ENCODE measurements at regions not wholly inside any gene's neighbourhood (a gene's known extent, or its start where the extent isn't known, plus 50 kb on each side); places are given as distances from the start of the nearest gene placed in this dataset.
A peak's percentile ranks its signal among the peaks of the same experiment; 100 is the strongest.

GRCh38 chr4:158007566-158007965 lies 165.3 kb downstream of the GASK1B start:
- no peak for DNase-seq (ENCODE audit: low read depth)

DNA sequence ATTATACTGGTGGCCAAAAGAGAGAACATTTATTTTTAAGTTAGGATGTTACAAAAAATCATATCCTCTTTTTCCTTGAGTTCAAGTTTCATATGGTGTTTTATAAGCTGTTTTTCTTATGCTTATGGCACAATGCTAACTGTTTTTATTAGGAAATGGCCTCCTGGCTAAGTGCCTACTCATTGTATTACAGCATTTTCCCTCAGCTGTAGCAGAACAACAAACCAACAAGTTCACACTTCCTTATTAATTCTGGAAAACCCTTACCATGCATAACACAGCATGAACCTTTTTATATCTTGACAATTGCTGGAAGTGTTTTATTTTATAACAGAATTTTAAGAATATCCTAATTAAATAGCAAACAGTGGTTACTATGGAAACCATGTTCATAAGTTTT lies 165.8 kb downstream of the GASK1B start:
- DNase-seq (ENCODE audit: low read depth) = no peak

DNA sequence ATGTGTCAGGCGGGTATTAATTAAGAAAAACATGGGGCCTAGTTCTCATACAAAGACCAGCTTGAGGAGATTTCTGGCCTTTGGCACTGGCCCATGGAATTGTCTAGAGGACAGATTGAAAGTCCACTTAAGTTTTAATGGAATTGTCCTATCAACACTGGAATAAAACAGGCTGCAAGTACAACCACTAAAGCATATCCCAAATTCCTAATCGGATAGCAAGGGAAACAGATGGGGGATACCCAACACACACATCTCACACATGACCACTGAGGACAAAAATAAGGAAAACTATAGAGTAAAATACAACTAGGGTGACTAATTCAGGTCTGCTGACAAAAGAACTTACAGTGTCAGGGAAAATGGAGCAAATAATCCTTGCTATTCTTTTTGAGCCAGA lies 167.8 kb downstream of the GASK1B start:
- no peak for DNase-seq (ENCODE audit: low read depth)

- no peak for DNase-seq (ENCODE audit: low read depth)
Observed at GRCh38 chr4:158004101-158004500, 168.7 kb downstream of the GASK1B start.

DNA sequence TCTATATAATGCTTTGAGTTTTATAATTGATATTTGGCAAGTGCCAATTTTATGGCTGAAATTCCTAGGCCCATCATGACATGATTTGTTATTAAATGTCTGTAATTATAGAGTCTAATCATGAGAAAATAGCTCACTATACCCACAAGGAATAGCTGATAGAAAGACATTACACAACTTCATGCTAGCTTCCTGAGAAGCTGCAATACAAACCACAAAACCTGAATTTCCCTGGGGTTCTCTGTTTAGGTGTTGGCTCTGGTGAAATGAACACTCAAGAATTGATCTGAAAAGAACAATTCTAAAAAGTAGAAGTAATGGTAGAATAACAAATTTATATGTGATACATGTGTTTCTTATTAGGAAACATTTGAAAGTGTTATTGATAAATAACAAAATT lies 169.6 kb downstream of the GASK1B start:
- no peak for DNase-seq (ENCODE audit: low read depth)

- DNase-seq (ENCODE audit: low read depth) = no peak
Observed at GRCh38 chr4:158002173-158002572, 170.7 kb downstream of the GASK1B start.

GRCh38 chr4:158001756-158002155 lies 171.1 kb downstream of the GASK1B start:
- DNase-seq (ENCODE audit: low read depth) = no peak

GRCh38 chr4:157999723-158000122 lies 173.1 kb downstream of the GASK1B start:
- no peak for DNase-seq (ENCODE audit: low read depth)

GRCh38 chr4:157997296-157997695 lies 175.5 kb downstream of the GASK1B start:
- no peak for DNase-seq (ENCODE audit: low read depth)

- no peak for DNase-seq (ENCODE audit: low read depth)
Observed at GRCh38 chr4:157996061-157997028, 176.5 kb downstream of the GASK1B start.

GRCh38 chr4:157994863-157995262 lies 178.0 kb downstream of the GASK1B start:
- DNase-seq (ENCODE audit: low read depth) = no peak

DNA sequence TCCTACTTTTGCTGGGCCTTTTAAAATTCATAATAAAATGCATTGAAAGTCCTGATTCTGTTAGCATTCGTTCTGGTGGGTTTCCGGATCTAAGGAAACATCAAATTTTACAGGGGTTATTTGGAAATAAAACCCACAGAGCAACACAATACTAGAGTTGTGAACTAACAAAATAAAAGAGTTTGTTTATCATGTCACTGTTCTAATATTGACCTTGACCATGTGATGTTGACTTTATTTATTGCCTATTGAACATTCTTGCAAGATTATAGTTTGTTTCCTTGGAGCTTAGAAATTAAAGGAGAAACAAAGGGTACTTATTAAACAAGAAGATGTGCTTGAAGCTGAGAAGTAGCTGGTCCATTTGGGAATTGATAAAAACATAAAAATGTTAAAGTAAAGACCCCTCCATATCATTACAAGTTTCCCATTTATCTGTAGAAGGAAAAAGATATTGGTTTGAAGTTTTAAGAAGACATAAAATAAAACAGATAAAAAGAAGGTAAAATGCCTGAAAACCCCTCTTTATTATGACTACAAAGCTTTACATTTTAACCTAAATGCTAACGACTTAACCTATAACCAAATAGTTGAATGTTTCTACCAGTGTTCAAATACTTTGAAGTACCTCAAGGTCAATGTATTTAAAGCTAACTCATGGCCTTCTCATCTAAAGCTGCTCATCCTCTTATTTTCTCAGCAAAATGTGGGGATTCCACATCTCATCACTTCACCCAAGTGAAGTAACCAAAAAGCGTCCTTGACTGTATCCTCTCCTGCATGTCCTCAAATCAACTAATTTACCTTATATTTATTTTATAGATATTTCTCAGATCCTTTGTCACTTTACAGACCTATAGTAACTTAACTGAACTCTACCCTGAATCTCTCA lies 179.6 kb downstream of the GASK1B start:
- DNase-seq (ENCODE audit: low read depth) = no peak

- DNase-seq (ENCODE audit: low read depth) = no peak
Observed at GRCh38 chr4:157992038-157992705, 180.7 kb downstream of the GASK1B start.

DNA sequence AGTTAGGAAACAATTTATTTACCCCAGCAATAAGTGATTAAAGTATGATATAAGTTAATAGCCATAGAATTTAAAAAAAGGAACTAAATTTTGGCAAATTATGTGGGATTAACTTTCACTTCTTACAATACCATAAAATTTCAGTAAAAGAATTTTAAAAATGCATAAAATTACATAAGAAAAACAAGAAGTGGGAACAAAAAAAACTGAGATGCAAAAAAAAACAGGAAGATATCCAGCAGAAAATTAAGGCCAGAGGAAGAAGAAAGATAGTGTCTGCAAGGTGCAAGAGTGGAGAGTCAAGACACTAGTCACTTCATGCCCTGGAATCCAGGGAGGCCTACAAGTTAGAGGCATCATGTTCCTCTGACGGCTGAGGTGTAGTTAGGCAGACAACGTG lies 184.2 kb downstream of the GASK1B start:
- no peak for DNase-seq (ENCODE audit: low read depth)

GRCh38 chr4:157984285-157984911 lies 188.4 kb downstream of the GASK1B start:
- no peak for DNase-seq (ENCODE audit: low read depth)

DNA sequence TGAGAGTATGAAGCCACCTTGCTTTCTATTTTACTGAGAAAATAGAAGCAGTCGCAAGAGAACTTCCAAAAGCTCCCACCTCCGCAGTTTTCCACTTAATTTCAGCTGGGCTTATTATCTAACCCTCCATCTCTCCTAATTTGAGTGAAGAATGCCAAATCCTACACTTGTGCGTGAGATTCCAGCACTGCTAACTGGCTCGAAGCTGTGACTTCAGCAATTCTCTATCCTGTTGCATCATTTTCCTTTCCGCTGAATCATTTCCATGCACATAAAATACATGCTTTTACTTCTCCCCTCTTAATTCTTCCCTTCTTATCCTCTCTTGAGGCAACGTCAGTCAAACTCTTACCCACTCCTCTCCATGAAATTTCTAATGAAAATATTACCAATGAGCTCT lies 189.5 kb downstream of the GASK1B start:
- DNase-seq (ENCODE audit: low read depth) = no peak

DNA sequence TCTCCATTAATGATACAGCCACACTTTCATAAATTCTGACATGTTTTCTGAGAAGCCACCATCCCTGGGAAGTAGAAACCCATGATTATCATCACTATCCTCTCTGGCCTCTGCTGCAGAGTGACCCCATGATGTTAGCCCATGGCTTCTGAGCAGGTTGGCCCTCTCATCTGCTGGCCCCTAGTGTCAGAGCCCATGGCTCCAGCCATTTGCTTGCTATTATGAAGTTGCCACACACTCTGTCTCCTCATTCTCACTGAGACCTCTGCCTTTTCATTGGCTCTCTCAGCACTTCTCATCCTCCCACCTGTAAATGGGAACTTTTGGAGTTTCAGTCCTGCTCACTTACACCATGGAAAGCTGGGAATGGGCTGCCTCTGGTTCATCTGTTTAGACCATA lies 192.7 kb downstream of the GASK1B start:
- no peak for DNase-seq (ENCODE audit: low read depth)

DNA sequence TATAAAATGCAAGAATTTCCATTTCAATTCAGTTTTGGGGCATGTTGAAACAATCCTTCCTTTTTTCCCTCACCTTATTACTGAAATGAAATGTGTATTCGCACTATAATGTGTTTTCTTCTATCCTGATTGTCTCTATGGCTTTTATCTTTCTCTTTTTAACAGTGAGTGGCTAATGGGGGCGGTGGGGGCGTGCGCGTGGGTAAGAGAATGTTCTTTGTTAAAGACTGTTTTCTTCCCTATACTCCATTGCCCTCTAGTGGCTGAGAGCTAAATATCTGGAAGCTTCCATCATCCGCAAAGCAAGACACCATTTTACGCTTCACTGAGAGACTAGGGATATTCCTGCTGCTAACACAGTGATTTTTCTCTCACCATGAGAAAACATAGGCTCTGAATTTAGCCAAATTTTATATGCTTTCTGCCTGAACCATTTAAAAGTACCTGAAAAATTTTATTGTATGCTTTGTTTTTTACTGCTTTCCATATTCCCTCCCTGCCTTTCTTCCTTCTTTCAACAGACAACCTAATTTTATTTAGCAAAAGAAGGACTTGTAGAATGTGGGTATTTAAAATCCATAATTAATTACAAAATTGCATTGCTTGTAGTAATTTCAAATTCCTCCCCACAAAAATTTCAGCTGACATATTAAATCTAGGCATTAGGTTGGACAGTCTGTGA lies 194.0 kb downstream of the GASK1B start:
- peak; percentile 24 for DNase-seq (ENCODE audit: low read depth)

- DNase-seq (ENCODE audit: low read depth) = no peak
Observed at GRCh38 chr4:157977086-157977485, 195.7 kb downstream of the GASK1B start.

GRCh38 chr4:157973297-157973696 lies 199.5 kb downstream of the GASK1B start:
- DNase-seq (ENCODE audit: low read depth) = no peak

DNA sequence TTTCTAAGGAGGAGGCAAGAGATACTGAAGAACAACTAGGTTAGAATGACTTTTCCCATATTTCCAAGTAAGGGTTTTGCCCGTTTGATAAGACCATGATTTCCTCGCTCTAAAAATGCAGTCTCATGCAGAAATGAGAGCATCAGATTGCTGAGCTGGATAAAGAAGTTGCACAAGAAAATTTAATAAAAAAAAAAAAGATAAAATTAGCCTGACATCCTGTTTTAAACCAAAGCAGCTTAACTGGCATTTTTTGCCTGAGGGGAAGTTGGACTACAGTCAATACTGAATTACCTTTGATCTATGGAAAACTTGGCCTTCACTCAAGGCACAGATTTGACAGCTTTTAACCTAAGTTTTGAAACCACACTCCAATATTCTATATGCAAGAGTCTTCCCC lies 208.4 kb downstream of the GASK1B start:
- DNase-seq (ENCODE audit: low read depth) = no peak
